ENCODE measurements at regions not wholly inside any gene's neighbourhood (a gene's known extent, or its start where the extent isn't known, plus 50 kb on each side); places are given as distances from the start of the nearest gene placed in this dataset.

DNA sequence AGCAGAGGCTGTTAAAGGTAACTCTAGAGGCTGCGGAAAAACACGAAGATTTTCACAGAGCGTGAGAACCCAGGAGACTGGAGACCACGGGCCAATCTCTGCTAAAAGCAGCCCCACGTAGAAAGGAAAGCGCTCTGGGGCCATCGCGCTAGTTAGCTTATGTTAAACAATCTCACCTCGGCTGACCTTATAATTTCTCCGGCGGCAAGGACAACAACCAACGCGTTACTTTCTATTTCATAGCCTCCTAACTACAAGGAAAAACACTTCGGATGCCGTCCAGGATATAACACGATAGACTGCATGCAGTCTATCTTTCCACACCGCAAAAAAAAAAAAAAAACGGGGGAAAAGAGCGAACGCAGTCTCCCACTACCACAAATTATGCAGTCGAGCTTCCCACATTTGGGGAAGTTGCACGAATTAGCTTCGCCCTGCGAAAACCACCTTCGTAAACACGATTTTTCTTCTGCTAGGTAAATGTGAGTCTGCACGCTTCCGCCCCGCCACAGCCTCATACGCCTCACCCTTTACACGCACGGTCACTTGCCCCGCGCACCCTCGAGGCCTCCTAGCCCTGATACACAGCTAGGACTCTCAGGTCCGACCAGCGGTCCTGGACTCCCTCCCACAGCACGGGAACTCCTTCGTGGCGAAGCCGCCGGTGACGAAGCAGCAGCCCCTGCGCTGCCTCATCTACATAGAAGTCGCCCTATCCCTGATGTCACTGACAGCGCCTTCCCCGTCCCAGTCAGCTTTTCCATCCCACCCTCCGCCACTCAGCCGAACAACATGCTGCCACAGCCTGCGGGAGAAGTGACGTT lies 87.8 kb downstream of the PRKAB2 start:
- TF ChIP-seq, protein P1, sequence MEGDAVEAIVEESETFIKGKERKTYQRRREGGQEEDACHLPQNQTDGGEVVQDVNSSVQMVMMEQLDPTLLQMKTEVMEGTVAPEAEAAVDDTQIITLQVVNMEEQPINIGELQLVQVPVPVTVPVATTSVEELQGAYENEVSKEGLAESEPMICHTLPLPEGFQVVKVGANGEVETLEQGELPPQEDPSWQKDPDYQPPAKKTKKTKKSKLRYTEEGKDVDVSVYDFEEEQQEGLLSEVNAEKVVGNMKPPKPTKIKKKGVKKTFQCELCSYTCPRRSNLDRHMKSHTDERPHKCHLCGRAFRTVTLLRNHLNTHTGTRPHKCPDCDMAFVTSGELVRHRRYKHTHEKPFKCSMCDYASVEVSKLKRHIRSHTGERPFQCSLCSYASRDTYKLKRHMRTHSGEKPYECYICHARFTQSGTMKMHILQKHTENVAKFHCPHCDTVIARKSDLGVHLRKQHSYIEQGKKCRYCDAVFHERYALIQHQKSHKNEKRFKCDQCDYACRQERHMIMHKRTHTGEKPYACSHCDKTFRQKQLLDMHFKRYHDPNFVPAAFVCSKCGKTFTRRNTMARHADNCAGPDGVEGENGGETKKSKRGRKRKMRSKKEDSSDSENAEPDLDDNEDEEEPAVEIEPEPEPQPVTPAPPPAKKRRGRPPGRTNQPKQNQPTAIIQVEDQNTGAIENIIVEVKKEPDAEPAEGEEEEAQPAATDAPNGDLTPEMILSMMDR (IDR thresholded peaks at IDR 0.05): no peak
- peak; percentile 86 for DNase-seq (ENCODE audit: low spot score)
- peak overlapping the region; percentile 72 for H3K4me3 ChIP-seq
- H3K27ac ChIP-seq: peak overlapping the region in 1 of 2 donors; percentile 53

- TF ChIP-seq, protein P1 (IDR thresholded peaks at IDR 0.05): no peak
- no peak for DNase-seq (ENCODE audit: low spot score)
- H3K27ac ChIP-seq: no peak overlapping the region
- H3K4me3 ChIP-seq: peak overlapping the region; percentile 72
These were observed 88.4 kb downstream of the PRKAB2 start for GRCh38 chr1:147083919-147084272.

DNA sequence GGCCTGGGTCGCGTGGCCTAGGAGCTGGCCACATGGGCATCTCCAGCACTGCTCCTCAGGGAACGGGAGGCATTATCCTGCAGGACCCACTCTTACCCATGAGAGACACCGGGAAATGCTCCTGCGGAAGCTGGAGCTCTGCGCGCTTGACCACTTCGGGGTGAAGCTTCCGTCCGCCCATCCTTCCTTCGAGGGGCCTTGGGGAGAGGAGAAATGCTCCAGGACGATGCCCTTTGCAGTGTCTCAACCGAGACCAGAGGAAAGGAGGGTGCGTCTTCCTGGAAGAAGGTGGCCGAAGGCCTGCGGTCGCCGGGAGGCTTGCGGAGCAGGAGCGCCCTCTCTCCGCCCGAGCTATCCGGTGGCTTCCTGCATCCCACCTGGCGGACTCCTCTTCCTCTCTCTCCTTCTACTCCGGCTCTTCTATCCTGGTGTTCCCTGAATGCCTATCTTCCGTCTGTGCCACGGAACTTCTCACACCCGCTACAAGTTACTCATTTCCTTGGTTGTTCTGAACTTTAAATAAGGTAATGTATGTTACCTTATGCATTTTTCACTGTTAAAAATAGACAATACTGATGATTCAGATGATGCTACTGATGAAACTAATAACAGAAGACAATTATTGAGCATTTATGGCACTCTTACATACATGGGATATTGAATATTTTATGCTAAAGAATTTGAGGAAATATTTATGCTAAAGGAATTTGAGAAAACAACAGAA lies 91.4 kb downstream of the PRKAB2 start:
- no peak for DNase-seq (ENCODE audit: low spot score)
- TF ChIP-seq, protein P1 (IDR thresholded peaks at IDR 0.05): no peak
- H3K27ac ChIP-seq: no peak overlapping the region

GRCh38 chr1:147080006-147080661 lies 92.1 kb downstream of the PRKAB2 start:
- DNase-seq (ENCODE audit: low spot score): no peak
- TF ChIP-seq, protein P1 (IDR thresholded peaks at IDR 0.05): no peak
- peak overlapping the region; percentile 39 for H3K4me3 ChIP-seq
- no peak overlapping the region for H3K27ac ChIP-seq

More for the DNA sequence above, 91.4 kb downstream of the PRKAB2 start:
- H3K4me3 ChIP-seq: peak overlapping the region; percentile 39

DNA sequence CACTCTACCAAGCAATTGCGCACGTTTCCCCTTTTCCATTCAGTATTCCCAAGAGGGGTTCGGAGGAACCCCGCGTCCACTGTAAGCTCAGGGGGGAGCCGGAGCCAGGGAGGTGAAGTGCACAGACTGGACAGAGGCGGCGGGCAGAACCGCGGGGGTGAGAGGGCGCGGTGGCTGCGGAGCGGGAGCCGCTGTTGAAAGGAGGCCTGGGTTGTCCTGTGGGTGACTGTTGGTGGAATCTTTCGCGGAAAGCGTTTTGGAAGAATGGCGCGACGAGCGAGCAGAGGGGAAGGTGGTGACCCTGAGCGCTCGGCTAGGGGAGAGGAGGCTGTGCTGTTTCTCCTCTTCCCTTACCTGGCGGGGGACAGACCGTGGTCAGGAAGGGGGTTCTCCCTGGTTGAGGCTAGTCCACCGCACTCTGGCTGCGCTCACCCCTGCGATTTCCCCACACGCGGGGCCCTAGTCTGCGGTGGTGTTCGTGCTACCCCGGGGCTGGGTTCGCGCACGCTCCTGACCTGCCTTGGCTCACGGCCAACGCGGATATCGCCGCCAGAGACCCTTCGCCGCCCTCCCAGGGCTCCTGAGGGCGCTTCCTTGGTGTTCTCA lies 92.8 kb downstream of the PRKAB2 start:
- no peak overlapping the region for H3K27ac ChIP-seq
- DNase-seq (ENCODE audit: low spot score): no peak
- TF ChIP-seq, protein P1 (IDR thresholded peaks at IDR 0.05): no peak

DNA sequence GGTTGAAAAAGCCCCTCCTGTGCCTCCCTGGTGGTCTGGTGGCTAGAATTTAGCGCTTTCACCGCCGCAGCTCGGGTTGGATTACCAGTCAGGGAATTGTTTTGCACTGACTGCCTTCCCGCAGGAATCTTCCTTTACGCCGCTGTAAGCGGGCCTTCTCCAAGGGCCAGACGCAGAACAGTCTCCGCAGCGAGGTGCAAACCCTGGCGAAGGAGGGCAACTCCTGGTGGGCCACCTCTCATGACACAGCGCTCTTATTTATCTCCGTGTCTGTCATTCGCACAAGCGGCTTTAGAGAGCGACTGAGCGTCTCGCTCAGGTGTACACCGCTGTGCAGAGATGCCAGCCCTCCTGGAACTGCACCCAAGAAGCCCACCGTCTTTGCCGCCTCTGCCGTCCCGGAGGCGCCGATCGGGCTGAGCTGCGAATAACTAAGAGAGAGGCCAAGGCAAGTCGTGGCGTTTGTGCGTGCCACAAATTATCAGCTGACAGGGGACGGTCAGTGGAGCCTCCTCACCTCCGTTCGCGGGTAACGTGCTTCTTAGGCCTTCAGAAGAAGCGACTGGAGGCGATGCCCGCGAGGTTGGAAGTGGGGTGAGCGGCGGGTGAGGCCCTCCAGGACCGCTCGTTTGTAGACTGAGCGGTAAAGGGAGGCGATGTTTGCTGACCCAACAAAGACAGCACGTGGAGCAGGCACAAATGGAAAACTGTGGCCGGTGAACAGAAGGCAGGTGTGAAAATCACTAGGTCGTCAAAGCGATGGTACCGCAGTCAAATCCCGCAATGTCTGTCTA lies 93.5 kb downstream of the PRKAB2 start:
- no peak for DNase-seq (ENCODE audit: low spot score)
- TF ChIP-seq, protein P1 (IDR thresholded peaks at IDR 0.05): no peak
- H3K4me3 ChIP-seq: no peak overlapping the region
- no peak overlapping the region for H3K27ac ChIP-seq

More for the DNA sequence above, 92.8 kb downstream of the PRKAB2 start:
- H3K4me3 ChIP-seq: peak overlapping the region; percentile 39
